ENCODE measurements at regions not wholly inside any gene's neighbourhood (a gene's known extent, or its start where the extent isn't known, plus 50 kb on each side); places are given as distances from the start of the nearest gene placed in this dataset.

GRCh38 chr2:129491308-129491707 is 488.2 kb upstream of the RAB6C start:
- Histone ChIP-seq H3K27me3 (ENCODE audit: insufficient read depth, poor library complexity, severe bottlenecking) (no peaks in the 10 kb centered on the region), H3K27ac (replicated peaks) (no peak overlapping the region), H3K4me3 (replicated peaks; ENCODE audit: insufficient read depth, low read length) (no peak overlapping the region)
- no peak for DNase-seq (ENCODE audit: low read depth in 1 of 2, low spot score in 1 of 2)
- TF ChIP-seq POLR2AphosphoS5 (IDR thresholded peaks at IDR 0.05; ENCODE audit: low read depth) (no peak), SPI1 (IDR thresholded peaks at IDR 0.05; ENCODE audit: borderline replicate concordance, low read depth) (no peak), CTCF (IDR thresholded peaks at IDR 0.05; ENCODE audit: insufficient read depth, low read length) (no peak), REST (IDR thresholded peaks at IDR 0.05; ENCODE audit: insufficient replicate concordance, low read depth) (no peak)

DNA sequence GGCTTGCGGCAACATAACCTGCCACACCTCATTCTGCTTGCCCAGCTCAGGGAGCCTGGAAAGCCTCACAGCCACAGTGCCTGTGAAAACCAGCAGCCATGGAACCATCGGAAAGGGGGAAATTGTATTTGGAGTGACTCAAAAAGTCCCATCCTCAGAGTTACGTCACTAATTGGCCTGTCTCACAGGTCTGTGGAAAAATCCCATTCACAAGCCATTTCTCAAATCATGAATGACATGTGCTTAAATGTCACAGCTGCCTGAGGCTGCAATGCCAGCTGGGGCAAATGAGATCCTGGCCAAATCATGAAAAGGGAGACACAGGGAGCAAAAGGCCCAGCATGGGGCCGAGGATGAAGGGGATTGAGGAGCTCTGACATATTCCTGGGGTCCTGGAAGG is 486.9 kb upstream of the RAB6C start:
- H3K27ac ChIP-seq (replicated peaks), result no peak overlapping the region
- TF ChIP-seq SPI1 (IDR thresholded peaks at IDR 0.05; ENCODE audit: borderline replicate concordance, low read depth), result no peak
- no peak for TF ChIP-seq CTCF (IDR thresholded peaks at IDR 0.05; ENCODE audit: insufficient read depth, low read length)
- TF ChIP-seq REST (IDR thresholded peaks at IDR 0.05; ENCODE audit: insufficient replicate concordance, low read depth), result no peak
- TF ChIP-seq POLR2AphosphoS5 (IDR thresholded peaks at IDR 0.05; ENCODE audit: low read depth), result no peak
- no peak for TF ChIP-seq GABPA (IDR thresholded peaks at IDR 0.05; ENCODE audit: low read depth)
- H3K4me3 ChIP-seq (replicated peaks; ENCODE audit: insufficient read depth, low read length), result no peak overlapping the region
- H3K27me3 ChIP-seq (ENCODE audit: insufficient read depth, poor library complexity, severe bottlenecking), result no peaks in the 10 kb centered on the region
- no peak for DNase-seq (ENCODE audit: low read depth in 1 of 2, low spot score in 1 of 2)

DNA sequence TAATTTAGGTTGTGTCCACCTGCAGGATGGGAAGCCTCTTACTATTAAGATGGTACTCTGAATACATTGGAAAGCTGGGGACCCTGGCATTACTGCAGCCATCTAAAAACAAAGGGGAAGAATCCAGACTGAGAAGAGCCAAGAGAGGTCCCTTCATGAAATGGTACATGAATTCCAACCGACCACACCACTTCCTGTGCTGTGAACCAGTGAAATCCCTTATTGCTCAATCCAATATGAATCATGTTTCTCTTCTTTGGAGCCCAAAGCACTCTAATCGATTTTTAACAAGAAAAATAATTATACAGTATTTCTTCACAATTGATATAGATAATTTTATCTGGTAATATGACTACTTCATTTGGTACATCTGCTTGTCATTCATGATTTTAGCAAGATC is 479.7 kb upstream of the RAB6C start:
- TF ChIP-seq SPI1 (IDR thresholded peaks at IDR 0.05; ENCODE audit: borderline replicate concordance, low read depth) (no peak), CTCF (IDR thresholded peaks at IDR 0.05; ENCODE audit: insufficient read depth, low read length) (no peak), REST (IDR thresholded peaks at IDR 0.05; ENCODE audit: insufficient replicate concordance, low read depth) (no peak), POLR2AphosphoS5 (IDR thresholded peaks at IDR 0.05; ENCODE audit: low read depth) (no peak), GABPA (IDR thresholded peaks at IDR 0.05; ENCODE audit: low read depth) (no peak)
- no peak for DNase-seq (ENCODE audit: low read depth in 1 of 2, low spot score in 1 of 2)
- Histone ChIP-seq H3K27me3 (ENCODE audit: insufficient read depth, poor library complexity, severe bottlenecking) (no peaks in the 10 kb centered on the region), H3K27ac (replicated peaks) (no peak overlapping the region), H3K4me3 (replicated peaks; ENCODE audit: insufficient read depth, low read length) (no peak overlapping the region)

All from HL-60 (cell line).